Tongue (tissue), 1 donor: ENCODE measurements at regions not wholly inside any gene's neighbourhood (a gene's known extent, or its start where the extent isn't known, plus 50 kb on each side); places are given as distances from the start of the nearest gene placed in this dataset.

ENCODE experiments used
- DNase-seq: peaks from one replicate; pipeline ENCODE4 v3.0.0-alpha.2; 2015

DNA sequence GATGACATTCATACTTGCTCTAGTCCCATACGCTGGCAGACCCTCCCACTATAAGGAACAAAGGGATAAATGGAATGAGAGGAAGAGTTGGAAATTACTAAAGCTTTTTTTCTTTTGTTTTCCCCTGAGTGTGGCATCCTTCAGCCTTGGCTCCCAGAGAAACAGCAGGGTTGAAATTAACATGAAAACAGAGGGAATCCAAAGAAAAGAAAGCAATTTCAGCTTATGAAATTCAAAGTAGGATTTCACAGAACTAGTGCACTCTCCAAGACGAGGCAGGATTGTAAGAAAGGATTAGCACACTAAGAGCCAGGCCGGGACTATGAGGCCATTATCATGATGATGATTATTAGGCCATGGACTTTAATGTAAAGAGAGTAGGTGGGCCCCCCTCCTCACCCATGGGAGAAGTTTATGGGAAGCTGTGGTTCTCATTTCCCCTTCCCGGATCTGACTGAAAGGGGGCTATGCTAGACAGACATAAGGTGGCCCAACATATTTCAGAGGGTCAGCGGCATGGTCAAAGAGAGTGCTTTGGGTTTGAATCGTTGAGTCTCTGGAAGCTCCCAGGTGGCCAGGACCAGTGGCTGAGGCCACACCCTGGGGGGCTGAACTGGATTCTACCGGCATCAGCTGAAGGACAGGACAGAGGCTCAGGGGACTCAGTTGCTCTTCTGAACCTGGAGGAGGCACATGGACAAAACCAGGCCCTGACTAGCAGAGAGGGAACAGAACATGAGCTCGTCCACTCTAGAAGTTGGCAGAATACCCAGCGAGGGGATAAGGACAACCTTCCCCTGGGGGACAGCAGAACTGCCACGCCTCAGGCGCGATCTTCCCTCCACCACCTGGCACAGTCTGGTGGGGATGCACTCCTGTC, 100.1 kb upstream of the ARL4C start:
- DNase-seq = no peak

DNA sequence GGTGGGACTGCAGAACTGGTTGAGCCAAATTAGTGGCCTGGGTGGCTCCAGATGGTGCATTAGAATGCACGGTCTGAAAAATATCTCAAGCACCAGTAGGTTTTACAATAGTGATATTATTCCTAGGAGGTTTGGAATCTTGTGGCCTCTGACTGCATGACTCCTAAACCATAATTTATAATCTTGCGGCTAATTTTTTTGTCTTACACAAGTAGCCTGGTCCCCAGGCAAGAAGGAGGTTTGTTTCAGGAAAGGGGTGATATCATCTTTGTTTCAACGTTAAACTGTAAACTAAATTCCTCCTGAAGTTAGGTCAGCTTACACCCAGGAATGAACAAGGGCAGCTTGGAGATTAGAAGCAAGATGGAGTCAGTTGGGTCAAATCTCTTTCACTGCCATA, 98.9 kb upstream of the ARL4C start:
- no peak for DNase-seq

DNA sequence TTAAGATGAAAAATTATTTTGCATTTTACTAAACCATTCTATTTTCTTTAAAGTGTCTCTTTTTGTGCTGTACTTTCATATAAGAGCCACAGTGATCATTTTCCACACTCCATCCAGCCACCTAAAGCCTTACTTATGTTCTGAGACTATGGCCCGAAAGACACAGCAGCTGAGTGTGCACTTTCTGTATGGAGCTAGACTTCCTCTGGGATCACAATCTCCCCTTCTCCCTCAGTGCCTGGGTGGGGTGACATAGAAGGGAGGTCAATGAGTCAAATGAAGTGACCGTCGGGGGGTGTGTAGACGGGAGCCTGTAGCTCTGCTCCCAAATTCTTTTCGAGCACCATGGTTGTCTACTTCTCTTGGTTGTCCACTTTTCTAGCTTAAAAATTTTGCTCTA, 97.8 kb upstream of the ARL4C start:
- DNase-seq = no peak

DNA sequence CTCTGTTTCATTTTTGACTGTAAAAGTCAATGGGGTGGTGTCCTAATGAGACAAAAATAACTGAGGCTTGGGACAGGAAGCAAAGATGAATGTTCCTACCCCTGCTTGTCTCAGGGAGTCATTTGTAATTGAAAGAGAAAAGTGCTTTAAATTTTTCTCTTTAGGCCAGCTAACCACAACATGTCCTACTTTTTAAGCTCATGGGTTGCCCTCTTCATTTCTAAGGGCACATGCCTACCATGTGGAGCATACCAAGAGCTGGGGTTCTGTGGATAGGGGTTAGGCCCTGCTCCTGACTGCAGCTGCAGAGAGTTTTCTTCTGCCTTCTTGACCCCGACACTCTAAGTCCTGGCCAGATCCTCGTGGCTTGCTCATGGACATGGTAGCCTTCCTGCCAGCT, 96.8 kb upstream of the ARL4C start:
- DNase-seq = no peak

DNA sequence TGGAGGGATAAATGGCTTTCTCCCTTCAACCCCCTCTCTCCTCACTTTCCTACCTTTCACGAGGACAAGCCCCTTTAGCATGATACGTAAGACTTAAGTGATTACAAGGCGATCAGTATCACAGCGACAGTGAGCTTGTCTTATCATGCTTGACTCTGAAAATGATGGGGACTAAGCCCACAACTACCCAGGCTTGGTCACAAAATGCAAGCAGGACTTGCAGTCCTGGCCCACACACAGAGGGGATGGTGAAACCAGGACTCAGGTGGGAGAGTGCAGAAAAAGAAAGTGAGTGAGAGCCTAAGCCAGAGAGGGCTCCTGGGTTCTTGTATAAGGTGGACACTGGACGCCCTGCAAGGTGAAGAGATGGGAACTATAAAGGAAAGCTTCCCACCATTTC, 95.7 kb upstream of the ARL4C start:
- DNase-seq = no peak

- no peak for DNase-seq
These were observed 93.2 kb upstream of the ARL4C start for GRCh38 chr2:234590076-234590475.

DNA sequence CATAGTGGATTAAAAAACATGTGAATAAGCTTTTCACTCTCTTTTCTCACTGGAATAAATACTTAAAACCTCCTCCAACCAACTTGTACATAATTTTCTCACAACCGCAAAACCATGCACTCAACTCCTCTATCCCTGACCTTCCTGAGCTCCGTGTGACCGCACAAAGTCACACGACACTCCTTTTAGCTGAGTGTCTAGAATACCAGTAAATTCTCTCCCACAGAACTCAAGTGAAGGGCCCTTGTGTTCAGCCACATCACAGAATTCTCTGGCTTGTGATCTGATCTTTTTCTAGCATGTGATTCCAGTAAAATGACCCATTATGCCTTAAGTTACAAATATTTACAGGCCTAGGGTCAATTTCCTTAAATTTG, 91.2 kb upstream of the ARL4C start:
- DNase-seq = no peak

DNA sequence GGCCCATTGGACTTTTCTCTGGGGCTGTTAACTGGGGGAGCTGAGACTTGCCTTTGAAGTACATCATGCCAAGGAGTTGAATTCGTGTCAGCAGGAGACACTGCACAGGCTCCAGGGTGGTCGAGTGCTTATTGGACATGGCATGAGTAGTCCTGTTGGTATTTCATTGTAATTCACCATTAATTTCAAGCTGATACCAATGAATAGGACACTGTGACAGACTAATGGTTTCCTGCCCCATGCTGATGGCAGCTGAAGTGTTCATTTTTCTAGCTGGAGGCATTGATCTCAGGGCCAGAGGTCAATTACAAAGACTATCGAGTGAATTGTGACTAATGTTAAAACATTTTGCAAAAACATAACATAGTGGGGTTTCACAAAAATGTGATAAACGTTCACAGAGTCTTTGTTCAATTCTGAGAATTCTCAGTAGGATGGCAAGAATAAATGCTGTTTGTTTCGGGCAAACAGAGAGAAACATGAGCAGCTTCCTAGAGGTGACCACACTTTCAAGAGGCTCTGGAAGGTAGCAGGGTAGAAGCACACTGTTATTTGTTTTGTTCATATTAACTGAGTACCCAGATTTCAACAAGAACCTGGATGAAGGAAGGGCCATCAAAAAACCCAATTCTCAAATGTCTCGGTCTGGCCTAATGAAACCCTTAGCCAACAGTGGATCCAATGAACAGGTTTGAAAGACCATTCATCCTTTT, 90.6 kb upstream of the ARL4C start:
- DNase-seq = no peak

DNA sequence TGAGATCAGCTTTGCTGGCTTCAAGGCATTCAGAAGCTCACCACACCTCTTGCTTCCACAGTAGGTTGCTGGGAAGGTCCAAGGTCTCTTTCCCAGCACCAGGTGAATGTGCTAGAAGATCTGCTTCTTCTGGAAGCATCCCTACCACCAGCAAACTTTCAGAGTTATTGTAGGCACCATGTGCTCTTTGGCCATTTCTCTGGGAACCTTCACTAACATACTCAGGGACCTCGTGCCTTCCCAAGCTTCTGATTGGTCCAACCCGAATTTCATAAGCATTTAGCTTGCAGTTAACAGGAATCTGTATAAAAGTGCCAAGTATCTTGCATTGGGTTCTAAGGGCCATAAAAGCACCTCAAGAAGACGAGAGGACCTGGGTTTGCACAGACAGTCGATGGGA, 86.5 kb upstream of the ARL4C start:
- DNase-seq = no peak

- DNase-seq = no peak
These were observed 83.8 kb upstream of the ARL4C start for GRCh38 chr2:234580686-234581085.

DNA sequence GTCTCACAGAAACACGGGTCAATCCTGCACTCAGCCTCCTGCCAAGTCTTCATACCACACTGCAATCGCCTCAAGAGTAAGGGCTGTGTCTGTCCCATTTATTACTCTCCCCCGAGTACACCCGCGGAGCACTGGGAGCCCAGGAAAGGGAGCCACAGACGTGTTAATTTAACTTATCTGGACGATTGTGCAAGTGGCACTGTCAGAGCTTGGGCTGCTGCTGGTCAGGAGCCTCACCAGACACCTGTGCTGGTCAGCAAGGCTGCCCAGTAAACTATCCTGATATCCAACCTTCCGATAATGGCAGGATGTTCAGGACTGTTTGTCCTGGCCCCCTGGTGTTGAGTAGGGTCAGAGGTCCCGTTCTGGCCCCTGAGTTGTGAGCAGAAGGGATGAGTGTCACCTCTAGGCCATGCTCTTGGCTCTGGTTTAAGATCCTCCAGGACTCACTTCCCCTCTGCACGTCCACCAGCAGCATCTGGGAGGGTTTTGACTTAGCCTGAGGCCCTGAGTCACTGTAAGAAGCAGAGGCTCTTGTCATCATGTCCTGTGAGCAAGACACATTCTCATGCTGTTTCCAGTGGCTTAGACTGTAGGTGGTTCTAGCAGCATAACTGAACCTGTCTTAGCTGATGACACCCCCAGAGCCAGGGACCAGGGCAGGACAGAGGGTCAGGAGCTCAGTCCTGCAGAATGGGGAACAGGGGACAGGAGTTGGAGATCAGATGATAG, 82.5 kb upstream of the ARL4C start:
- DNase-seq = no peak

GRCh38 chr2:234578389-234578788, 81.5 kb upstream of the ARL4C start:
- no peak for DNase-seq

- no peak for DNase-seq
These were observed 80.3 kb upstream of the ARL4C start for GRCh38 chr2:234577191-234577590.

- no peak for DNase-seq
These were observed 74.9 kb upstream of the ARL4C start for GRCh38 chr2:234571620-234572407.

GRCh38 chr2:234570476-234570875, 73.6 kb upstream of the ARL4C start:
- no peak for DNase-seq

GRCh38 chr2:234569776-234570430, 73.0 kb upstream of the ARL4C start:
- DNase-seq = no peak

- DNase-seq = no peak
These were observed 69.7 kb upstream of the ARL4C start for GRCh38 chr2:234566622-234567021.

GRCh38 chr2:234565842-234566619, 69.2 kb upstream of the ARL4C start:
- DNase-seq = no peak

GRCh38 chr2:234565201-234565600, 68.3 kb upstream of the ARL4C start:
- no peak for DNase-seq

- DNase-seq = peak; percentile 69
These were observed 67.8 kb upstream of the ARL4C start for GRCh38 chr2:234564699-234565098.

GRCh38 chr2:234559609-234560008, 62.7 kb upstream of the ARL4C start:
- no peak for DNase-seq
